ENCODE measurements at regions not wholly inside any gene's neighbourhood (a gene's known extent, or its start where the extent isn't known, plus 50 kb on each side); places are given as distances from the start of the nearest gene placed in this dataset.

DNA sequence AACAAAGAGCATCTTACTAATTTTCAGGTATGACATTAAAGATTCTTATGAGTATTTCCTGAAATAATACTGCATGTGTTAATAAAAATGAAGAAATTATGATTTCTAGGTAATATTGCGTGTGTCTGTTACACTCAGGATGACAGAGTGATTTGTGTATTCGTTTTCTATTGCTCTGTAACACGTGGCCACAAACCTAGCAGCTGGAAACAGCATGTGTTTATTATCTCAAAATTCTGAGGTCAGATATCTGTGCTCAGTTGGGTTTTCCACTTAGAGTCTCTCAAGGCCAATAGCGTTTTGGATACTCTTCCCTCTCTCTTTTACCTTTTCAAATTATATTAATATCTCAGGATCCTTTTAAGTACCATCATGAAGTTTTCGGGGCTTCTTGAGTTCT lies 667.9 kb upstream of the CDH7 start:
- no peaks in the 10 kb centered on the region for H3K4me1 ChIP-seq (ENCODE audit: control insufficient read depth, insufficient read depth, low read length)
- H3K9ac ChIP-seq (ENCODE audit: low read length): no peak overlapping the region
- H3K36me3 ChIP-seq (ENCODE audit: control insufficient read depth, insufficient read depth, low read length): no peaks in the 10 kb centered on the region
- H3K27me3 ChIP-seq (ENCODE audit: control insufficient read depth, insufficient read depth, low read length): no peaks in the 10 kb centered on the region
- H3K9me3 ChIP-seq (ENCODE audit: control insufficient read depth, insufficient read depth, low read depth, low read length): no peaks in the 10 kb centered on the region
- no peak overlapping the region for H3K27ac ChIP-seq (ENCODE audit: low read depth, low read length)
- no peak overlapping the region for H3K4me3 ChIP-seq (ENCODE audit: low read depth, low read length)

DNA sequence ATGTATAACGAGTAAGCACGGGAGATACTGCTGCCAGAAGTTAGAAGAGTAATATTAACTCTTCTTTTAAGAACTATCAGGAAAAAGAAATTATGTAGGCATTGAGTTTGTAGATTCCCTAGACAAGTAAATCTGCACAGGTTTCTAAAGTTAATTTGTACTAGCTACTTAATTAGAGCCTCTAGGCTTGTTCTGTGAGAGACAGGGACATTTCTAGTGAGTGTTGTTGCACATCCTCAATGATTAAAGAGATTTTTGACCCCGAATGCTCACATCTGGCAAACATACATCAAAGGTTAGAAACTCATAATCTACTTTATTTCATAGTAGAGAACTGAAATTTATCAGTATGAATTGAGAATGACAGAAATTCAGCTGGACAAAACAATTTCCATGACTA lies 669.0 kb upstream of the CDH7 start:
- Histone ChIP-seq H3K9ac (ENCODE audit: low read length) (no peak overlapping the region), H3K36me3 (ENCODE audit: control insufficient read depth, insufficient read depth, low read length) (no peaks in the 10 kb centered on the region), H3K4me3 (ENCODE audit: low read depth, low read length) (no peak overlapping the region), H3K9me3 (ENCODE audit: control insufficient read depth, insufficient read depth, low read depth, low read length) (no peaks in the 10 kb centered on the region), H3K27ac (ENCODE audit: low read depth, low read length) (no peak overlapping the region), H3K4me1 (ENCODE audit: control insufficient read depth, insufficient read depth, low read length) (no peaks in the 10 kb centered on the region), H3K27me3 (ENCODE audit: control insufficient read depth, insufficient read depth, low read length) (no peaks in the 10 kb centered on the region)

DNA sequence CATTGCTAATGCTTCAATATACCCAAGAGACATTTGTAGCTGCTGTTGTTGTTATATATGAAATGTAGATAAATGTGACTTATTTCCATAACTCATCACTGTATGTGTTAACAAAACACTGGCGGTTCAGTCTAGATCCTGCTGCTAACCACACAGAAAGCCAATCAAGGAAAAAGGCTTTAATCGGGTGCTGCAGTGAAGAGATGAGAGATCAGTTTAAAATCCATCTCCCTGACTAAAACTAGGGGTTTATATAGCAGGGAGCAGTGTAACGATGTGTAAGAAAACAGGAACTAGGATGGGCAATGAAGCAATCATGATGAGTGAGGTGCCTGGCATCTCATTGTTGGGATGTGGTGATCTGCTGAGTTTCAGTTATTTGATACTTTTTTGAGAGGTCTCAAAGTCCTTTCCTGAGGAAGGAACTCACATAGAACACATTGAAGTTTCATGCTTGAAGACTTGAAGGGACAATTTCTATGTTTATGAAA lies 677.7 kb upstream of the CDH7 start:
- Histone ChIP-seq H3K27ac (ENCODE audit: low read depth, low read length) (no peak overlapping the region), H3K36me3 (ENCODE audit: control insufficient read depth, insufficient read depth, low read length) (no peaks in the 10 kb centered on the region), H3K4me3 (ENCODE audit: low read depth, low read length) (no peak overlapping the region)

DNA sequence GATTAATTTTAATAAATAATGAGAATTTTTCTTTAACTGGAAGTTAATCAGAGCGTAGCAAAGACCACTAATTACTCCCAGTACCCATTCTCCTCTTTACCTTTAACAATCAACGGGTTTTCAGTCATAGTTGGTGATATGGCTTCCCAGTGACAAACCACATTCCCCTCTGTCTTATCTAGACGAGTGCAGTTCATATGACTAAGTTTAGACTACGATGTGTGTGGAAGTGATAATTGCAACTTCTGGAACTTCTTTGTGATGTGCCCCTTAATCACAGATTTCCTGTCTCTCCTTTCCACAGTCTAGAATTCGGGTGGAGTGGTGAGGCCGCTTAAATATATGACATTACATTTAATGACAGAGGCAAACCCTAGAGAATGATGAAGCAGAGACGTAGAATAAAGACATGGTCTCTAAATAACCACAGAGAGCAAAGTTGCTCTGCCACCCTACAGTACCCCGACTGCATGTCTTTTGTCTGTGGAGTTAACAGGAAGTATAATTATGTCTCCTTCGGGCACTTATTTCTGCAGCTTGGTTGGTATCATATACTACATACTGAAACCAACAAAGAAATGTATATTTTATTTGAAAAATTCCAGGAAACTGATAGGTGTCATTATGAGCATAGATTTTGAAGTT lies 693.3 kb upstream of the CDH7 start:
- H3K27me3 ChIP-seq (ENCODE audit: control insufficient read depth, insufficient read depth, low read length): no peaks in the 10 kb centered on the region
- H3K9me3 ChIP-seq (ENCODE audit: control insufficient read depth, insufficient read depth, low read depth, low read length): no peaks in the 10 kb centered on the region
- no peak overlapping the region for H3K9ac ChIP-seq (ENCODE audit: low read length)
- no peak overlapping the region for H3K4me3 ChIP-seq (ENCODE audit: low read depth, low read length)
- no peaks in the 10 kb centered on the region for H3K4me1 ChIP-seq (ENCODE audit: control insufficient read depth, insufficient read depth, low read length)
- H3K27ac ChIP-seq (ENCODE audit: low read depth, low read length): no peak overlapping the region
- H3K36me3 ChIP-seq (ENCODE audit: control insufficient read depth, insufficient read depth, low read length): no peaks in the 10 kb centered on the region

More for the DNA sequence above, 677.7 kb upstream of the CDH7 start:
- H3K9me3 ChIP-seq (ENCODE audit: control insufficient read depth, insufficient read depth, low read depth, low read length): peaks cover 9% of the 10 kb centered on the region; the same call in 1 of the 2 replicates
- no peaks in the 10 kb centered on the region for H3K27me3 ChIP-seq (ENCODE audit: control insufficient read depth, insufficient read depth, low read length)
- H3K4me1 ChIP-seq (ENCODE audit: control insufficient read depth, insufficient read depth, low read length): no peaks in the 10 kb centered on the region
- no peak overlapping the region for H3K9ac ChIP-seq (ENCODE audit: low read length)

DNA sequence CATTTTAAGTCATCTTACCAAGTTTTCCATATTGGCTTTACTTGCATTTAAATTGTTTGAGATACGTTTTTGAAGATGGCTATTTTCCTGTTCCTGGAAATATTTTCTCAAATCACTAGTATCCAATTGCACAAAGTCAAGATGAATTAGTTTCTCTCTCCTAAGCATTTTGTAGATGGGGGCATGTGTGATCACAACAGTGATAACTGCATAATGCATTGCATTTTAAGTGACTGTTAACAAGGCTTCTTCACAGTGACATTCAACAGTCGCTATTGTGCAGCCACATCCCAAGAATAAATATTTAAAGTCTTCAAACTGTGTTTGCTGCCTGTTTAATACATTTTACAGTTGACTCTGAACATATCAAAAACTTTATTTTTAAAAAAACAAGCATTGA lies 694.2 kb upstream of the CDH7 start:
- Histone ChIP-seq H3K27ac (ENCODE audit: low read depth, low read length) (no peak overlapping the region), H3K9ac (ENCODE audit: low read length) (no peak overlapping the region), H3K9me3 (ENCODE audit: control insufficient read depth, insufficient read depth, low read depth, low read length) (no peaks in the 10 kb centered on the region), H3K4me1 (ENCODE audit: control insufficient read depth, insufficient read depth, low read length) (no peaks in the 10 kb centered on the region), H3K27me3 (ENCODE audit: control insufficient read depth, insufficient read depth, low read length) (no peaks in the 10 kb centered on the region), H3K4me3 (ENCODE audit: low read depth, low read length) (no peak overlapping the region), H3K36me3 (ENCODE audit: control insufficient read depth, insufficient read depth, low read length) (no peaks in the 10 kb centered on the region)

DNA sequence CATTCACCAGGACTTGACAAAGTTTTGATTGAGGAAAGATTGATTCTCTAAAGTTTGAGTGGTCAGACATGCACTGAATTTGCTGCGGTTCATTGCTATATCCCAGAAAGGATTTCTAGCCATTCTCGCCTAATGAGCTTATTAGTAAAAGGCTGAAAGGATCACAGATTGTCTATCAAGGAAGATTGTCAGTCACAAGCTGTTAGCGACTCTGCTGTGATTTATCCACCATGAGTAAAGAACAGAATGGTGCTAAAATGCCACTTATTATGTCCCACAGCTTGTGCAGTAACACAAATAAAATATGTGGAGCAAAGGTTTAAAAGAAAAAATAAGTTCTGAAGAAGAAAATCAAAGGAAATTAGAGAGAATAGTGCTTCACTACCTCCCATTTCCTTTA lies 701.2 kb upstream of the CDH7 start:
- no peaks in the 10 kb centered on the region for H3K4me1 ChIP-seq (ENCODE audit: control insufficient read depth, insufficient read depth, low read length)
- no peak overlapping the region for H3K4me3 ChIP-seq (ENCODE audit: low read depth, low read length)
- no peak overlapping the region for H3K9ac ChIP-seq (ENCODE audit: low read length)
- H3K27me3 ChIP-seq (ENCODE audit: control insufficient read depth, insufficient read depth, low read length): no peaks in the 10 kb centered on the region
- H3K36me3 ChIP-seq (ENCODE audit: control insufficient read depth, insufficient read depth, low read length): no peaks in the 10 kb centered on the region
- H3K9me3 ChIP-seq (ENCODE audit: control insufficient read depth, insufficient read depth, low read depth, low read length): no peaks in the 10 kb centered on the region
- H3K27ac ChIP-seq (ENCODE audit: low read depth, low read length): no peak overlapping the region

DNA sequence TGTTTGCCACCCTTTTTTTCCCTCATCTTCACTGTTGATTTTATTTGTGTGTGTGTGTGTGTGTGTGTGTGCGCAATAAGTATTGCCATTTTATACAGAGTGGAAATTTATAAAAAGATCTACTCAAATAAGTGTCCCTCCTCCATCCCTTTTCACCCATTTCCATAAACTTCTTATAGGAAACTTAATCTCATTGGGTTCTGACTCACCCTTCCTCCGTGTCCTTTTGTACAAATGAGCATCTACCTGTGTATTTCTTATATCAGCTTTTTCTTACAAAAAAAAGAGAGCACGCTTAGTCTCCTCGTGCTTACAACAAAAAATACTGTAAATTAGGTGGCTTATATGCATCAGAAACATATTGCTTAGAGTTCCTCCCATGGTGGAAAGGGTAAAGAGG lies 711.2 kb upstream of the CDH7 start:
- H3K9me3 ChIP-seq (ENCODE audit: control insufficient read depth, insufficient read depth, low read depth, low read length): no peaks in the 10 kb centered on the region
- H3K27me3 ChIP-seq (ENCODE audit: control insufficient read depth, insufficient read depth, low read length): no peaks in the 10 kb centered on the region
- H3K4me3 ChIP-seq (ENCODE audit: low read depth, low read length): no peak overlapping the region
- H3K36me3 ChIP-seq (ENCODE audit: control insufficient read depth, insufficient read depth, low read length): no peaks in the 10 kb centered on the region
- no peak overlapping the region for H3K9ac ChIP-seq (ENCODE audit: low read length)
- H3K27ac ChIP-seq (ENCODE audit: low read depth, low read length): no peak overlapping the region
- H3K4me1 ChIP-seq (ENCODE audit: control insufficient read depth, insufficient read depth, low read length): no peaks in the 10 kb centered on the region

DNA sequence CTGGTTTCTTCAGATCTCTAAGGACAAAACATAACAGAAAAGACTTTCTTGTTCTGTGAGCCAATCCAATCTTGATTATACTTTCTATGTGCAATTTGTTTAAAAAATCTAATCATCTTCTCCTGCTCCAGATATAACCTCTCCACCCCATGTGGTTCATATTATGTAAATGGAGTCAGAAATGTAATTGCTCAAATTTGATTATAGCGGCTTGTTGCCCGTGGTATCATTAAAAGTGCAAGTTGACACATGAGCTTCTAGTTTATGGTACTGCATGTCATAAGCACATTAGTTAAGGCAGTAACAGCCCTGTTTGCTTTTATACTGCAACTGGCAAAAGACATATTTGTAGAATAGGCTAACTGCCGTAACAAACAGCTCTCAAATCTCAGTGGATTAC lies 715.1 kb upstream of the CDH7 start:
- no peak overlapping the region for H3K4me3 ChIP-seq (ENCODE audit: low read depth, low read length)
- no peaks in the 10 kb centered on the region for H3K9me3 ChIP-seq (ENCODE audit: control insufficient read depth, insufficient read depth, low read depth, low read length)
- no peaks in the 10 kb centered on the region for H3K36me3 ChIP-seq (ENCODE audit: control insufficient read depth, insufficient read depth, low read length)
- no peaks in the 10 kb centered on the region for H3K4me1 ChIP-seq (ENCODE audit: control insufficient read depth, insufficient read depth, low read length)
- no peaks in the 10 kb centered on the region for H3K27me3 ChIP-seq (ENCODE audit: control insufficient read depth, insufficient read depth, low read length)
- H3K27ac ChIP-seq (ENCODE audit: low read depth, low read length): no peak overlapping the region
- no peak overlapping the region for H3K9ac ChIP-seq (ENCODE audit: low read length)

DNA sequence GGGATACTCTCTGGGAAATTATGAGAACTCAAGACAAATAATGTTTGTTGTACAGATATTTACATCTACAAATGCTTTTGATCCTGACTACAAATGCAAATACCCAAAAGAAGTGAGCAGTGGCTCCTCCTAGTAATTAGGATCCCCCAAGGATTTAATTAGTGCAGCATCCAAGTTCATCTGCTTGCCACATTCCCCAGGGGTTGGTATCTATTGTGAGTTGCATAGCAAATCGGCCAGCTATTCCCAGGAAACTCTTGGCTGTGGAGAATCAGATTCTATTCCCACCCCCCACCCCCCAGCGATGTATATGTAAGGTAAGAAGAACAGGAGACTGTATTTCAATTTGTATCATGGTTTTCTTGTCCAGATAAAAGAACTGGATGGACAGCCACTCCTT lies 725.1 kb upstream of the CDH7 start:
- H3K9me3 ChIP-seq (ENCODE audit: control insufficient read depth, insufficient read depth, low read depth, low read length): no peaks in the 10 kb centered on the region
- no peaks in the 10 kb centered on the region for H3K27me3 ChIP-seq (ENCODE audit: control insufficient read depth, insufficient read depth, low read length)
- H3K27ac ChIP-seq (ENCODE audit: low read depth, low read length): no peak overlapping the region
- no peaks in the 10 kb centered on the region for H3K36me3 ChIP-seq (ENCODE audit: control insufficient read depth, insufficient read depth, low read length)
- no peaks in the 10 kb centered on the region for H3K4me1 ChIP-seq (ENCODE audit: control insufficient read depth, insufficient read depth, low read length)
- H3K9ac ChIP-seq (ENCODE audit: low read length): no peak overlapping the region
- no peak overlapping the region for H3K4me3 ChIP-seq (ENCODE audit: low read depth, low read length)

DNA sequence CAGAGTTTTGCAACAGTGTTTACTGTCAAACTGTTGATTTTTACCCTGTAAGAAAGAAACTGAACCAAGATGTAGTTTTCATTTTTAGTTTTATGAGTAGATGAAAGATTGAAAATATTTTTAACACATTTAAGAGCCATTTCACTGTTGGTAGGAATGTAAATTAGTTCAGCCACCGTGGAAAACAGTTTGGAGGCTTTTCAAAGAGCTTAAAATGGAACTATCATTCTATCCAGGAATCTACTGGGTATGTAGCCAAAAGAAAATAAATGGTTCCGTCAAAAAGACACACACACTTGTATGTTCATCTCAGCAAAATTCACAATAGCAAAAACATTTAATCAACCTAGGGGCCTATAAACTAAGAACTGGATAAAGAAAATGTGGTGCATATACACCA lies 729.8 kb upstream of the CDH7 start:
- no peaks in the 10 kb centered on the region for H3K36me3 ChIP-seq (ENCODE audit: control insufficient read depth, insufficient read depth, low read length)
- no peak overlapping the region for H3K27ac ChIP-seq (ENCODE audit: low read depth, low read length)
- H3K27me3 ChIP-seq (ENCODE audit: control insufficient read depth, insufficient read depth, low read length): no peaks in the 10 kb centered on the region
- no peaks in the 10 kb centered on the region for H3K4me1 ChIP-seq (ENCODE audit: control insufficient read depth, insufficient read depth, low read length)
- H3K9me3 ChIP-seq (ENCODE audit: control insufficient read depth, insufficient read depth, low read depth, low read length): no peaks in the 10 kb centered on the region
- no peak overlapping the region for H3K4me3 ChIP-seq (ENCODE audit: low read depth, low read length)
- H3K9ac ChIP-seq (ENCODE audit: low read length): no peak overlapping the region

DNA sequence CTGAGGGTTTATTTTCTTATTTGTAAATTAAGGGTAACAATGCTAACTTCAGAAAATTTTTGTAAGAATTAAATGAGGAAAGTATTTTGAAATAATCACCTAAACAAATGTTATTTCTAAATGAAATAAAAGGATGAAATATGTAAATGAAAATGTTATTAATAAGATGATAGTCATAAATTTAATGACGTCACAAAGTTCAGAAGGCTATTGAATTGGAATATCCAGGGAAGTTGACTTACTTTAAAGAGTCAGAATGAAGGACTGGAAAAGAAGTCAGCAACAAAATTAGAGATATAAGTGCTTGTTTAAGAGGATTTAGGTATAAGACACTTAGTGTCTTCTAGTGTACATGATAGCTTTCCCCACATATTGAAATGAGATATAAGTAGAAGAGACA lies 732.6 kb upstream of the CDH7 start:
- H3K4me3 ChIP-seq (ENCODE audit: low read depth, low read length): no peak overlapping the region
- H3K27ac ChIP-seq (ENCODE audit: low read depth, low read length): no peak overlapping the region
- H3K27me3 ChIP-seq (ENCODE audit: control insufficient read depth, insufficient read depth, low read length): no peaks in the 10 kb centered on the region
- no peaks in the 10 kb centered on the region for H3K4me1 ChIP-seq (ENCODE audit: control insufficient read depth, insufficient read depth, low read length)
- no peaks in the 10 kb centered on the region for H3K9me3 ChIP-seq (ENCODE audit: control insufficient read depth, insufficient read depth, low read depth, low read length)
- H3K36me3 ChIP-seq (ENCODE audit: control insufficient read depth, insufficient read depth, low read length): no peaks in the 10 kb centered on the region
- no peak overlapping the region for H3K9ac ChIP-seq (ENCODE audit: low read length)

DNA sequence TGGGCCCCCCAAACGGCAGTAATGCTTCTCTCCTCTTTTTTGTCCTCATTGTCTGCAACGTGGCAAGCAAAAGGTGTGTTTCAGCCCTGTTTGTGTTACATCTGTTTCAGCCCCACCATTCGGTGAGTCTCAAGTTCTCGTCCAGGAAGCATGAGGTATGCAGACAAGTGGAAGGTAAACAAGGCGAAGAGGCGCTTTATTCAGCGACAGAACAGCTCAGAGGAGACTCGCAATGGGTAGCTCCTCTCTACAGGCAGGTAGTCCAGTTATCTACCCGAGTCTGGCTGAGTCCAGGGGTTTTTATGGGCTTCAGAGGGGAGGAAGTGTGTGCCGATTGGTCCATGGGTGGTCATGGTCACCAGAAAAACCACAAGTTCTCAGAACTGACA lies 733.4 kb upstream of the CDH7 start:
- H3K4me3 ChIP-seq (ENCODE audit: low read depth, low read length): no peak overlapping the region
- H3K9me3 ChIP-seq (ENCODE audit: control insufficient read depth, insufficient read depth, low read depth, low read length): no peaks in the 10 kb centered on the region
- H3K27me3 ChIP-seq (ENCODE audit: control insufficient read depth, insufficient read depth, low read length): no peaks in the 10 kb centered on the region
- H3K4me1 ChIP-seq (ENCODE audit: control insufficient read depth, insufficient read depth, low read length): no peaks in the 10 kb centered on the region
- no peak overlapping the region for H3K9ac ChIP-seq (ENCODE audit: low read length)
- H3K27ac ChIP-seq (ENCODE audit: low read depth, low read length): no peak overlapping the region
- no peaks in the 10 kb centered on the region for H3K36me3 ChIP-seq (ENCODE audit: control insufficient read depth, insufficient read depth, low read length)

Measured in HUES6 (cell line).